Body of pancreas (tissue), 4 donors: ENCODE measurements at regions not wholly inside any gene's neighbourhood (a gene's known extent, or its start where the extent isn't known, plus 50 kb on each side); places are given as distances from the start of the nearest gene placed in this dataset.

ENCODE experiments used
- ATAC-seq: fragments of 150-250 bp; one replicate; pipeline ENCODE4 v1.9.1; 2016
- DNase-seq, 4 donors: peaks; one replicate each; pipeline ENCODE4 v3.0.0-alpha.2; 2019
- H3K27ac ChIP-seq, 4 donors: fragments of 200-600 bp; sonication (generic); 1 replicate in 3 of 4; 2 replicates in 1 of 4; pipeline versions ENCODE4 v1.5.1 to v1.6.1; 2016 to 2019; ENCODE audit warnings: mild to moderate bottlenecking in 1 of 4, mixed read lengths in 1 of 4, moderate library complexity in 1 of 4
- H3K27me3 ChIP-seq, 2 donors: fragments of 200-600 bp; sonication (generic); one replicate each; pipeline ENCODE4 v1.6.0; 2016; ENCODE audit warnings: mild to moderate bottlenecking in 1 of 2
- H3K36me3 ChIP-seq, 2 donors: fragments of 200-600 bp; sonication (generic); replicated peaks in 1 of 2; 2 replicates each; pipeline ENCODE4 v1.5.1; 2016; ENCODE audit warnings: low read depth in 2 of 2; ENCODE audit not compliant: insufficient read depth in 1 of 2
- H3K4me1 ChIP-seq: fragments of 200-600 bp; sonication (generic); one replicate; pipeline ENCODE4 v1.6.0; 2016
- H3K4me3 ChIP-seq, 2 donors: fragments of 200-600 bp; sonication (generic); 1 replicate in 1 of 2; 2 replicates in 1 of 2; pipeline ENCODE4 v1.5.1; 2016 to 2019
- H3K9me3 ChIP-seq, 3 donors: fragments of 200-600 bp; sonication (generic); 1 replicate in 2 of 3; 2 replicates in 1 of 3; pipeline ENCODE4 v1.5.1; 2016
- CTCF ChIP-seq, 7 experiments: fragments of 450-650 bp in 4 of 7; fragments of 200-600 bp in 3 of 7; sonication (generic) in 3 of 7; IDR thresholded peaks; one replicate each; pipeline ENCODE4 v1.5.1; 2016 to 2019; ENCODE audit warnings: antibody characterized with exemption in 7 of 7
- POLR2A ChIP-seq, 3 donors: fragments of 450-650 bp; IDR thresholded peaks; one replicate each; pipeline ENCODE4 v1.6.1; 2016; ENCODE audit warnings: antibody characterized with exemption in 3 of 3, mild to moderate bottlenecking in 2 of 3
- WGBS, 2 donors: methylation state at CpG; one replicate each; pipeline ENCODE4 v1.1.5; 2017; 5-methylcytosine and 5-hydroxymethylcytosine counted together
- intact Hi-C: fragments of 100-400 bp; cut with DNase I; formaldehyde crosslinking; loops from one replicate; pipeline ENCODE4 v1.15.1; 2023

DNA sequence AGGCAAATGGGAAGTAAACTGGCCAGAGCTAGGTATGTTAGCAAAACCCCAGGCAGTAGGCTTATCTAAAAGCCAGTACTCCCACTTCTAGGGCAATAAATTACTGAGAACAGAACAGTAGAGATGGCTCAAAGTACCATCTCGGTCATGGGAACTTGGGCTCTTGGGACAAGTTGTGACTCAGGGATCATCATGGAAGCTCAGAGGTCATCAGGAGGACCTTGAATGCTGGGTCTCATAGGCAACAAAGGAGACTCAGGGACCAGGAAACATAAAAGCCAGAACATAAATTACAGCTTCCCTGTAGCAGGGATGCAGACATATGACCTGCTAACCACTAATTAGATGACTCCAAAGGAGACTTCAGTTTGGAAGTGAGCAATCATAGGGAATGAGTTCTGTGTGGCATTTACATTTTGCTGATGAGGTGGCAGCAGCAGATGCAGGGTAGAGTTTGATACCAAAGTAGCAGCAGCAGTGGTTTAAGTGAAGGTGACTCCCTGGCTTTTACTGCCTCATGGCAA, 97.6 kb upstream of the SCAF11 start:
- intact Hi-C loops = no loop called here
- TF ChIP-seq CTCF (IDR thresholded peaks at IDR 0.05) (no peak), POLR2A (IDR thresholded peaks at IDR 0.05) (no peak)
- H3K27ac ChIP-seq = no peak overlapping the region
- H3K9me3 ChIP-seq = no peaks in the 10 kb centered on the region
- H3K36me3 ChIP-seq = no peaks in the 10 kb centered on the region
- H3K4me1 ChIP-seq = no peaks in the 10 kb centered on the region
- no peak for DNase-seq
- H3K27me3 ChIP-seq = no peaks in the 10 kb centered on the region
- H3K4me3 ChIP-seq = no peak overlapping the region
- ATAC-seq = no peak
- WGBS, 2 donors = 88 to 92% methylated on average over 1 of the region's 1 CpG

DNA sequence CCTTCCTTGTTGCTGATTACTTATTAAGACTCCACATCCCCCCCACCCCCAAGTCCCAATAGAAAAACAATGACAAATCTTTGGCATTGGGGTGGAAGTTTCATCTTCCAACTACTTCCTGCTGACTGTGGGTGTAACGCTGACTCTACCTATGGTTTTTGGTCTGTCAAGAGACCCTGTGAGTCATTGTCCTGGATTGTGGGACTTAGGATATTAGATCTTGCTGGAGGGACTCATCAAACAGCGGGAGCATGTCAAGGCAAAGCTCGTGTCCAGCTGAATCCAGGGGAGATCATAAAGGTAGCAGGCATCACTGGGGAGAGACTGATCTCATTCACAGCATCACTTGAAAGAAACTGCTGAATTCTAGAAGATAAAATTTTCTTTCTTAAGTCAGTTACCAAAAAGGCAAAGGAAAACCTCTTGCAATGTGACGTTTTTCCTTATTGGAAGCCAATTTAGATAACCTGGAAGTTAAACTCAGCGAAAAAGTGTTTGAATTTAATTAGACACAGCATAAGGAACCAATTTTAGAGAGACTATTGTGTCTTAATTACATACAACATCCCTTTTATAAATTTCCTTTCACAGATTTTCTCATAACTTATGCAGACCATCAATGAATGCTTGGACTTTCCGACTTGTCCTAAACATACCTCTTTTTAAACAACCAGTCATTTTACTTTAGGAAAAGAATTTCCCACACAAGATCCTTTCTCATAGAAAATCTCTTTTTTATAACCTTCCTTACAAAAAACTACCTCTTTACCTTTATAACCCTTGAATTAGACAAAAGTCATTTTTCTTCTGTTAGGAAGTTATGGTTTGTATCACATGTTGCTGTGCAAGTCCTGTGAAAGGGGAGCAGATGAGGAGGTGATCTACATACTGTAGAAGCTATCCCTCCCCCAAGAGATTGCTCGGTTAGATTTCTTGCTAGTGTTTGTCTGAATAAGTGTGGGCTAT, 94.6 kb upstream of the SCAF11 start:
- DNase-seq = no peak
- 68 to 71% methylated on average over 7 of the region's 7 CpGs for WGBS, 2 donors
- Histone ChIP-seq H3K27me3 (no peaks in the 10 kb centered on the region), H3K36me3 (no peaks in the 10 kb centered on the region), H3K4me1 (no peaks in the 10 kb centered on the region), H3K9me3 (no peaks in the 10 kb centered on the region), H3K27ac (no peak overlapping the region), H3K4me3 (no peak overlapping the region)
- ATAC-seq = no peak
- intact Hi-C loops = no loop called here
- TF ChIP-seq POLR2A (IDR thresholded peaks at IDR 0.05) (no peak), CTCF (IDR thresholded peaks at IDR 0.05) (no peak)

DNA sequence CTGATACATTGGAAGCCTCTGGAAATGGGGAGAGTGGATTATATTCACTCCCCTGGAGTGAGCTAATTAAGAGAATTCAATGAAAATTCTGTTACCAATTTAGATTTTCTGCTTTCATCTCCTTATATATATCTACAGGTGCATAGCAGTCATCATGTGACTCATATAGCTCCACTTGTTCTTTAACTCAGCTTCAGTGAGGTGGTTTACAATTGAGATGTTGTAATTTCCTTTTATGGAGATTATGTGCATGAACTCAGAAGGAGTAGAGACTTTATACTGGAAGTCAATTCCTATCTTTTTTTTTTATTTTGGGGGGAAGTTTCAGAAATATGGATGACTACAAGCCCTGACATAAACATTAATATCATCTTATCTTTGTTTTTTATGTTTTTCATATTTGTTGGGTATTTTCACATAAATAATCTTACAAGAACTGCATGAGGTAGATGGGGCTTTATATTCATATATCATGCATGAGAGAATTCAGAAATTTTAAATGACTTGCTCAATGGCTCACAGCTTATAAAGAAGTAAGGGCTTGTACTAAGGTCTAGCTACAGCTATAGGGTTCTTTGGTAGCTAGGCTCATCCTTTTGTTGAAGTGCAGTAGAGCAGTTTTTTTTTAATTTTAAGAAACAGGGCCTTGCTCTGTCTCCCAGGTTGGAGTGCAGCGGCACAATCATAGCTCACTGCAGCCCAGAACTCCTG, 92.3 kb upstream of the SCAF11 start:
- WGBS, 2 donors = 93 to 100% methylated on average over 1 of the region's 1 CpG
- Histone ChIP-seq H3K27ac (no peak overlapping the region), H3K9me3 (no peaks in the 10 kb centered on the region), H3K36me3 (no peaks in the 10 kb centered on the region), H3K4me3 (no peak overlapping the region), H3K27me3 (no peaks in the 10 kb centered on the region), H3K4me1 (no peaks in the 10 kb centered on the region)
- no peak for DNase-seq
- no peak for ATAC-seq
- TF ChIP-seq POLR2A (IDR thresholded peaks at IDR 0.05) (no peak), CTCF (IDR thresholded peaks at IDR 0.05) (no peak)
- intact Hi-C loops = no loop called here

DNA sequence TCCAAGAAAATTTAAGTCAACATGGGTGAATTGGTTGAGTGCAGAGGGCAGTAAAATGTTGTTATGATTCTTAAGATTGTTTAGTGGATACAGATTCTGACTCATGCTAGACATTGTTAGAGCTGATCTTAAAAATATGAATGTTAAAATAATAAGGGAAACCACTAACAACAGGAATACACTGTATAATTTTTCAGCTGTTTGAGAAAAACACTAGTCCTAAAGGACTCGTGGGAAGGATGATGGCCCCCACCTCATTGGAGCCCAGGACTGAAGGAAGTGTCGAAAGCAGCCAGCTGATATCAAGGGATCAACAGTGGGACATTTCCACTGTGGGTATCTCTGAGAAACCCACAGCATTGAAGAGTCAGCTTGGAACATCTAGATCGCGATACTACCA, 82.9 kb upstream of the SCAF11 start:
- ATAC-seq (no peak), DNase-seq (no peak)
- H3K27me3 ChIP-seq = no peaks in the 10 kb centered on the region
- peaks cover 9% of the 10 kb centered on the region for H3K4me1 ChIP-seq
- 80 to 85% methylated on average over 4 of the region's 4 CpGs for WGBS, 2 donors
- no peak overlapping the region for H3K4me3 ChIP-seq
- H3K27ac ChIP-seq = no peak overlapping the region
- intact Hi-C loops = no loop called here
- TF ChIP-seq POLR2A (IDR thresholded peaks at IDR 0.05) (no peak), CTCF (IDR thresholded peaks at IDR 0.05) (no peak)
- H3K9me3 ChIP-seq = no peaks in the 10 kb centered on the region
- no peaks in the 10 kb centered on the region for H3K36me3 ChIP-seq
